ENCODE measurements at regions not wholly inside any gene's neighbourhood (a gene's known extent, or its start where the extent isn't known, plus 50 kb on each side); places are given as distances from the start of the nearest gene placed in this dataset.

- DNase-seq (ENCODE audit: low read depth in 2 of 2, low spot score in 1 of 2), result no peak
These were observed 93.2 kb upstream of the PARP11 start for GRCh38 chr12:3966376-3966775.

GRCh38 chr12:3965046-3965445, 91.8 kb upstream of the PARP11 start:
- no peak for DNase-seq (ENCODE audit: low read depth in 2 of 2, low spot score in 1 of 2)

- DNase-seq (ENCODE audit: low read depth in 2 of 2, low spot score in 1 of 2), result no peak
These were observed 91.2 kb upstream of the PARP11 start for GRCh38 chr12:3964439-3964838.

- peak; percentile 26 to 40 for DNase-seq (ENCODE audit: low read depth in 2 of 2, low spot score in 1 of 2)
These were observed 89.7 kb upstream of the PARP11 start for GRCh38 chr12:3962631-3963483.

- no peak for DNase-seq (ENCODE audit: low read depth in 2 of 2, low spot score in 1 of 2)
These were observed 88.4 kb upstream of the PARP11 start for GRCh38 chr12:3961591-3961990.

GRCh38 chr12:3959799-3960560, 86.8 kb upstream of the PARP11 start:
- no peak for DNase-seq (ENCODE audit: low read depth in 2 of 2, low spot score in 1 of 2)

GRCh38 chr12:3958534-3958933, 85.3 kb upstream of the PARP11 start:
- DNase-seq (ENCODE audit: low read depth in 2 of 2, low spot score in 1 of 2), result no peak

GRCh38 chr12:3951380-3952135, 78.4 kb upstream of the PARP11 start:
- DNase-seq (ENCODE audit: low read depth in 2 of 2, low spot score in 1 of 2), result no peak

- DNase-seq (ENCODE audit: low read depth in 2 of 2, low spot score in 1 of 2), result no peak
These were observed 77.6 kb upstream of the PARP11 start for GRCh38 chr12:3950714-3951320.

- no peak for DNase-seq (ENCODE audit: low read depth in 2 of 2, low spot score in 1 of 2)
These were observed 74.6 kb upstream of the PARP11 start for GRCh38 chr12:3947781-3948180.

- no peak for DNase-seq (ENCODE audit: low read depth in 2 of 2, low spot score in 1 of 2)
These were observed 72.5 kb upstream of the PARP11 start for GRCh38 chr12:3945671-3946070.

- DNase-seq (ENCODE audit: low read depth in 2 of 2, low spot score in 1 of 2), result no peak
These were observed 71.4 kb upstream of the PARP11 start for GRCh38 chr12:3944620-3945019.

GRCh38 chr12:3938042-3938544, 64.9 kb upstream of the PARP11 start:
- no peak for DNase-seq (ENCODE audit: low read depth in 2 of 2, low spot score in 1 of 2)

- no peak for DNase-seq (ENCODE audit: low read depth in 2 of 2, low spot score in 1 of 2)
These were observed 61.9 kb upstream of the PARP11 start for GRCh38 chr12:3935078-3935477.

- DNase-seq (ENCODE audit: low read depth in 2 of 2, low spot score in 1 of 2), result no peak
These were observed 60.6 kb upstream of the PARP11 start for GRCh38 chr12:3933819-3934192.

GRCh38 chr12:3933074-3933818, 60.0 kb upstream of the PARP11 start:
- no peak for DNase-seq (ENCODE audit: low read depth in 2 of 2, low spot score in 1 of 2)

- no peak for DNase-seq (ENCODE audit: low read depth in 2 of 2, low spot score in 1 of 2)
These were observed 58.6 kb upstream of the PARP11 start for GRCh38 chr12:3931776-3932175.

GRCh38 chr12:3931206-3931605, 58.0 kb upstream of the PARP11 start:
- no peak for DNase-seq (ENCODE audit: low read depth in 2 of 2, low spot score in 1 of 2)

- DNase-seq (ENCODE audit: low read depth in 2 of 2, low spot score in 1 of 2), result no peak
These were observed 56.8 kb upstream of the PARP11 start for GRCh38 chr12:3929875-3930615.
